ENCODE measurements at regions not wholly inside any gene's neighbourhood (a gene's known extent, or its start where the extent isn't known, plus 50 kb on each side); places are given as distances from the start of the nearest gene placed in this dataset.

GRCh38 chr12:92042791-92043531 lies 102.7 kb downstream of the BTG1 start:
- TF ChIP-seq, protein P1, sequence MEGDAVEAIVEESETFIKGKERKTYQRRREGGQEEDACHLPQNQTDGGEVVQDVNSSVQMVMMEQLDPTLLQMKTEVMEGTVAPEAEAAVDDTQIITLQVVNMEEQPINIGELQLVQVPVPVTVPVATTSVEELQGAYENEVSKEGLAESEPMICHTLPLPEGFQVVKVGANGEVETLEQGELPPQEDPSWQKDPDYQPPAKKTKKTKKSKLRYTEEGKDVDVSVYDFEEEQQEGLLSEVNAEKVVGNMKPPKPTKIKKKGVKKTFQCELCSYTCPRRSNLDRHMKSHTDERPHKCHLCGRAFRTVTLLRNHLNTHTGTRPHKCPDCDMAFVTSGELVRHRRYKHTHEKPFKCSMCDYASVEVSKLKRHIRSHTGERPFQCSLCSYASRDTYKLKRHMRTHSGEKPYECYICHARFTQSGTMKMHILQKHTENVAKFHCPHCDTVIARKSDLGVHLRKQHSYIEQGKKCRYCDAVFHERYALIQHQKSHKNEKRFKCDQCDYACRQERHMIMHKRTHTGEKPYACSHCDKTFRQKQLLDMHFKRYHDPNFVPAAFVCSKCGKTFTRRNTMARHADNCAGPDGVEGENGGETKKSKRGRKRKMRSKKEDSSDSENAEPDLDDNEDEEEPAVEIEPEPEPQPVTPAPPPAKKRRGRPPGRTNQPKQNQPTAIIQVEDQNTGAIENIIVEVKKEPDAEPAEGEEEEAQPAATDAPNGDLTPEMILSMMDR (IDR thresholded peaks at IDR 0.05; ENCODE audit: insufficient read depth, low read length, poor library complexity, severe bottlenecking): no peak
- Histone ChIP-seq H3K27me3 (ENCODE audit: control insufficient read depth, insufficient read depth, low read length) (no peaks in the 10 kb centered on the region), H3K36me3 (ENCODE audit: control insufficient read depth, insufficient read depth, low read length) (no peaks in the 10 kb centered on the region), H3K4me3 (ENCODE audit: low read depth, low read length) (no peak overlapping the region)
- DNase-seq (ENCODE audit: low read depth): no peak

GRCh38 chr12:92041742-92042141 lies 103.9 kb downstream of the BTG1 start:
- no peak for DNase-seq (ENCODE audit: low read depth)
- H3K36me3 ChIP-seq (ENCODE audit: control insufficient read depth, insufficient read depth, low read length): no peaks in the 10 kb centered on the region
- TF ChIP-seq, protein P1 (IDR thresholded peaks at IDR 0.05; ENCODE audit: insufficient read depth, low read length, poor library complexity, severe bottlenecking): no peak
- H3K4me3 ChIP-seq (ENCODE audit: low read depth, low read length): no peak overlapping the region
- no peaks in the 10 kb centered on the region for H3K27me3 ChIP-seq (ENCODE audit: control insufficient read depth, insufficient read depth, low read length)

DNA sequence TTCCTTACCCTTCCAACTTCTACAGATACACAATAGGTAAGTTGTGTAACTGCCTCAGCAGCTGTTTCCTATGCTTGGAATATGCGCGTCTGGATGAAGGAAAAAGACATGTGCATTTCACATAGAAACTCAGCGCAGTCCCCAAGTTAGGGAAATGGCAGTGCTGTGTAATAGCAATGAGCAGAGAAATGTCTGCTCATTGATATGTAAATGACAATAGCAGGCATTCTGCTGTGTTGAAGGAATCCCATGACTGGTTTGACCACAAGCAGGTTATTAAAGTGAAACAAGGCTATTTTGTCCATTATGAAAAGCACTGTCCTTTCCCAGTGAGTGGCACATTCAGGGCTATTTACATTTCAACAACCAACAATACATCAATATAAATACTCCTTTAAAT lies 106.6 kb downstream of the BTG1 start:
- no peak for DNase-seq (ENCODE audit: low read depth)

DNA sequence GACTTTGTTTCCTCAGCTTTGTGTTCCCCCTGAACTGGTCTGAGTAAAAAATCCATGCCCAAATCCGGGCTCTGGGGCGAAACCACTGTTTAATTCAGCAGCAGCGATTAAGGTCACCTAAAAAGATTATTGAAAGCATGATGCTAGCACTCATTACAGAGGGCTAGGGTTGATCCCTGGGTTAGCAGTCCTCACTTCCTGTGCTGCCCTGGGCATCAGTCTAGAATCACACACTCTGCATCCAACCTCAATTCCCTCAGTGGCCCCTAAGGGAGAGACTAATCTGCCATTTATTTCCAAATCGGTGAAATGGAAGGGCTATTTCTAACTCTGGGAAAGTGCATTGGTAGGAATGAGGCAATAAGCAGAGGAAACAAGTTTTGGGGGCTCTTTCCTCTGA lies 107.2 kb downstream of the BTG1 start:
- H3K36me3 ChIP-seq (ENCODE audit: control insufficient read depth, insufficient read depth, low read length): no peaks in the 10 kb centered on the region
- no peak overlapping the region for H3K4me3 ChIP-seq (ENCODE audit: low read depth, low read length)
- no peak for DNase-seq (ENCODE audit: low read depth)
- TF ChIP-seq, protein P1 (IDR thresholded peaks at IDR 0.05; ENCODE audit: insufficient read depth, low read length, poor library complexity, severe bottlenecking): no peak
- no peaks in the 10 kb centered on the region for H3K27me3 ChIP-seq (ENCODE audit: control insufficient read depth, insufficient read depth, low read length)

More for the DNA sequence above, 106.6 kb downstream of the BTG1 start:
- TF ChIP-seq, protein P1 (IDR thresholded peaks at IDR 0.05; ENCODE audit: insufficient read depth, low read length, poor library complexity, severe bottlenecking): no peak
- Histone ChIP-seq H3K36me3 (ENCODE audit: control insufficient read depth, insufficient read depth, low read length) (no peaks in the 10 kb centered on the region), H3K4me3 (ENCODE audit: low read depth, low read length) (no peak overlapping the region), H3K27me3 (ENCODE audit: control insufficient read depth, insufficient read depth, low read length) (no peaks in the 10 kb centered on the region)

- Histone ChIP-seq H3K4me3 (ENCODE audit: low read depth, low read length) (no peak overlapping the region), H3K27me3 (ENCODE audit: control insufficient read depth, insufficient read depth, low read length) (no peaks in the 10 kb centered on the region), H3K36me3 (ENCODE audit: control insufficient read depth, insufficient read depth, low read length) (no peaks in the 10 kb centered on the region)
- DNase-seq (ENCODE audit: low read depth): no peak
- TF ChIP-seq, protein P1 (IDR thresholded peaks at IDR 0.05; ENCODE audit: insufficient read depth, low read length, poor library complexity, severe bottlenecking): no peak
Measured at GRCh38 chr12:92036771-92037453, 108.7 kb downstream of the BTG1 start.
